ELF-1 (cell line): ENCODE measurements at regions not wholly inside any gene's neighbourhood (a gene's known extent, or its start where the extent isn't known, plus 50 kb on each side); places are given as distances from the start of the nearest gene placed in this dataset.

Experiments
- DNase-seq: peaks from one replicate; pipeline ENCODE4 v3.0.0-alpha.2; 2016; ENCODE audit warnings: low read depth, low spot score

DNA sequence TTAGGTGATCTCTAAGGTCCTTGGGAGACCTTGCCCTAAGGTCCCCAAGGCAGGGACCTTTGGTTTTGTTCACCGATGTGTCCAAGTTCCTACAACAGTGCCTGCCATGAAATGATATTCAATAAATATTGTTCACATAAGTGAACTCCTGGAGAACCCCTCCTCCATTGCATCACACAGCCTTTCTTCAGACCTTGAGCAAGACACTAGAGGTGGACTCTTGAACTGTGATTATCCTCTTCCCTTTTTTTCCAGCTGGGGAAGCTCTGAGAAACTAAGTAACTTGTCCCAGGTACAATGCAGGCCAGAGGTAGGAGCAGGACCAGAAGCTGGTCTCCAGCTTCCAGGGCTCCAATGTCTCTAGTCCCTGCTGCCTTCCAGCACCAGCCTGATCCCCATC is 76.6 kb upstream of the LMO1 start:
- DNase-seq, result no peak

DNA sequence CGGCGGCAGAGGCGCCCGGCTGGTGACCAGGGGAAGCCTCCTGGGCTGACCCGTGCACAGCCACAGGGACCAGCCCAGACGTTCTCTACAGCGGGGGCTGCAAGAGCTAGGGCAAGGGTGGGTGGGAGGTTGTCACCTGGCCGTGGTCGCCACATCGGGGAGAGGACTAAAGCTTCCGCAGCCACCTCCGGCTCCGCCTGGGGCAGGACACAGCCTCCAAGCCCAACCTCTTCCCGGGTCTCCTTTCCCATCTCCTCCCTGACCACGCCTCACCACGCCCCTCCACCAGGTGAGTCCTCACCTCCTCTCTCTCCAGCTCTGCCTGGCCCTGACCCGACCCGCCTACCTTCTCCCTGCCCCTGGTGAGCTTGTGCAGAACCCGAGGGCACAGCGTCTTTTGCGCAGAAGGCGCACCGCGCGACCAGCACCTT is 75.9 kb upstream of the LMO1 start:
- DNase-seq, result peak; percentile 42

DNA sequence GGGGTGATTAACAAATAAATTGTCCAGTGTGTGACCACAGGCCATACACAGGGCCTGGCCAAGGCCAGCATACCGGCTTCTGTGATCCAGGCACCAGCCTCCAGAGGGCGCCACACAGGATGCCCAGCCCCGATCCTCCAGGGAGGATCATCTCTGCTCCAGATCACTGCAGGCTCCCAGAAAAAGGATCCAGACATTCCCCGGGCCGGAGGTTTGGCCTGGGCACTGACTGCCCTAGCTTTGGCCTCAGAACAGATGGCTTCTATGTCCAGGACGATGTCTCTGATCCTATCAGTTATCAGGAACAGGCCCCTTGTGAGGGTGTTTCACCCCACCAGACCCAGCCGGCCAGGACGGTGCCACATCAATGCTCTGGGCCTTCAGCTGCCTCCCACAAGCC is 74.5 kb upstream of the LMO1 start:
- peak; percentile 77 for DNase-seq

DNA sequence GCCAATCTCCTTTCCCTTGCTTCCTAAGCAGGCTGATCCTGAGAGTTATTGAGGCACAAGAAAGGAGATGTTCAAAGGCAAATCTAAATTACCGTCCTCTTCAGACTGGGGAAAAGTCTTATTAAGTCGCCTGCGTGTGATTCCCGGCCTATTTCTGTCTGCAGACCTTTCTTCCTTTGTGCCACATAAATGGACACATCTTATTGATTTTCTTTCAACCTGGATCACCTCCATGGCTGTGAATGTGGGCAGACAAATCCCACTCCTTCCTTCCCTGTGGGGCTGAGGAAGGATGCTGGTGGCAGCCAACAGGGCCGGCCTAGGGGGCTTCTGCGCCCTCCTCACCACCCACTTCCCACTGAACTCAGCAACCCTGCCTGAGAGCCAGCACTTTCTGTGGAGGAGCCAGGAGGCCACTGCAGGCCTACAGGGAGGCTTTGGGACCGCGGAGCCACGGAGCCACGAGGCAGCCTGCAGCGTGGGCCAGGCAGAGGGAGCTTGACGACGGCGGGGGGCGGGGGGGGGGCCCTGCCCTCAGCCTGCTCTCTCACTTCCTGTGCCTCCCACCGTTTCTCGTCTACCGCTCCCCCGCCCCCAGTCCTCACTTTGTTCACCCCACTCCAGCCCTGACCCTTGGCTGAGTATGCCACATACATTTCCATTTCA is 73.6 kb upstream of the LMO1 start:
- no peak for DNase-seq

DNA sequence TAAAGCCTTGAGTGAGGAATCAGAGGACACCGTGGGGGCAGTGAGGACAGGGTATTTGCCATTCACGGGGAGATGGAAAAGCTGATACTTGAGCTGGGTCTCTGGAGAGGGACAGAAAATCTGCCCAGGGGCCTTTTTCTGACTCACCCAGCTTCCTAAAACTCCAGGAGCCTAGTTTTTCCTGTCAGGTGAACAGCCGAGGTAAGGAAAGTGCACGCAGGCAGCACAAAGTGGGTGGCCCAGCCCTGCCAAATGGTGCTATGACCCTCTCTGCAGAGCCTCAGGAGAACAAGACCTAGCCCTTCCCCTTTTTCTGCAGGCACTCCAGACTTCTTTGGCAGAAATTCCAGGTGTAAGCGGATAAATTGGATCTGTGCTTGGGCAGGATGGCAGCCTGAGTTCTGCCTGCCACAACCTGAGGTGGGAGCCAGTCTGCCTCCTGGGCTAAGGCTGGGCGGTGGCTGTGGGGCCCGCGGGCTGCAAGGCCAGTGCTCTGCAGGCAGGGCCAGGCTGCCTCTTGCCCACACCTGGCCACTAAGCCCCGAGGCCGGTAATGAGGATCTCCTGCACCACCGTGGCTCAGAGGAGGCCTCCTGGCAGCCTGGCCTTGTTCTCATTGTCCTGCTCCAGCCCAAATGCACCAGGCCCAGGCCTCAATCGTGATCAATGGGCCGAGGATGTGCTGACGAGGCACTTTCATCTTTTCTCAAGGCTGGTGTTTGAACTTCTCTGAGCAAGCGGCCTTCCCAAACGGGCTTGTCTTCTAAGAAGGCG is 72.9 kb upstream of the LMO1 start:
- peak; percentile 83 for DNase-seq

DNA sequence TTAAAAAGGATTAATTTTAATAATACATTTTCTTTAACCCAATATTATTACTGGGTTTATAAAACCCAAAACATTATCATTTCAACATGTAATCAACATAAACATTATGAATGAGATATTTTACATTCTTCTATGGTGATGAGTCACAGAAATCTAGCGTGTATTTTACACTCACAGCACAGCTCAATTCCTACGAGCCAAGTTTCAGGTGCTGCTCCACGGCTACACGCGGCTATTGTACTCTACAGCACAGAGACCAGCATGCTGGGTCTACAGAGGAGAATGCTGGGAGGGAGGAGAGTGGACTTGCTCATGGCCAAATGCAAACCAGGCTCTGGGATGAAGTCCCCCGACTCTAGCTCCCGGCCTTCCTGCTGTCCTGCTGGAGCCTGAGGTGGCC is 72.0 kb upstream of the LMO1 start:
- no peak for DNase-seq

DNA sequence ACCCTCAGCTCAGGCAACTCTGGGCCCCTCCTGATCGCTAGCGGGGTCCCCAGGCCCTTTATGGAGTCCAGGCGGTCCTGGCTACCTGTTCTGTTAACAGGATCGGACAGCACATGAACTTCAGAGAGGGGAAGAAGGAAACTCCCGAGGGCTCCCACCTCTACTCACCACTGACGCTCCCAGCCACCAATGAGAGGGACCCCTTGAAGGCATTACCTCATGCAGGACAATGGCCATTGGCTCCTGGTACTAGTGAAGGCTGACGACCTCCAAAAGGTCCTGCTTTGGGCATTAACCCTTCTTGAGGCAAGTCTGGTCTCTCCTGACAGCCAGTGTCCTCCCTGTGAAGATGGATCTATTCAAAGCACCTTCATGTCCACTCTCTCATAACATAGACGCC is 71.5 kb upstream of the LMO1 start:
- DNase-seq, result no peak

DNA sequence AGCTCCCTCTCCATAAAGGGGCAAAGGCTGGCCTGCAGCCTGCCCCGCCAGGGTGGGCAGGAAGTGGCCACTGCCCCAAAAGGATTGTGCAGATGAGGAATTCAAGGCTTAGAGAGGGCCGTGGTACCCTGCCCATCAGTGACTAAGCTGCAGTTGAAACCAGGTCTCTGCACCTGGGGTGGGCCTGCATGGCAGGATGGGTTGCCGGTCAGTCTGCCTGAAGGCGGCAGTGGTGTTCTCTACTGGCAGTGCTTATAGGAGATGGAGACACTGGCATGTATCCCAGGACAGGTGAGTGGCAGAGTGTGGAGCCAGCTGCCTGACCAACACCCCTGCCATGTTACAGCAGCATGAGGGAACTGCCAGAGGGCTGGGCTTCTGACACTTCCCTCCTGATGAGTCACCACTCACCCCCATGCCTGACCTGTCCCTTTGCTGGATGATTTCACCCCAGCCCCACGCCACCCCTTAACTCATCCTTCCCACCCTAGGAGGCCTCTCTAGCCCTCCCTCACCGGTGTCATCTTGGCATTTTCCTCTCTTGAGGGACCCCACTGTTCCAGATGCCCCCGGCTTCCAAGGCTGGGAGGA is 70.2 kb upstream of the LMO1 start:
- DNase-seq, result no peak

DNA sequence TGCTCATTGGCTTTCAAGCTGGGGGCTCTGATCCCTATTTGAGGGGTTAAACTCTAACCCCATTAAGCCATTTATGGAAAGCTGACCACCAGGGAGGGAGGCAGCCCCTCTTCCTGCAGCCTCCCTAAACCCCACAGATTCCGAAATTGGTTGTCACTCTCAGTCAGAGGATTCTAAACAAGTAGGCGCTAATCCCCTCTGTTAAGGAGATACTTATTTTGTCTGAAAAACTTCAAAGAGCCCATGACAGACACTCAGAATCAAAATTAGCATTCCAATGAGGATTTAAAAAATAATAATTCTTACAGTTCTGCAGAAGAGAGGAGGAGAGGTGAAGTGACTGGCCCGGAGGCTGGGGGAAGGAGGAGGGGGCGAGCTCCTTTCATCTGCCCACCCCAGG is 69.7 kb upstream of the LMO1 start:
- DNase-seq, result no peak

DNA sequence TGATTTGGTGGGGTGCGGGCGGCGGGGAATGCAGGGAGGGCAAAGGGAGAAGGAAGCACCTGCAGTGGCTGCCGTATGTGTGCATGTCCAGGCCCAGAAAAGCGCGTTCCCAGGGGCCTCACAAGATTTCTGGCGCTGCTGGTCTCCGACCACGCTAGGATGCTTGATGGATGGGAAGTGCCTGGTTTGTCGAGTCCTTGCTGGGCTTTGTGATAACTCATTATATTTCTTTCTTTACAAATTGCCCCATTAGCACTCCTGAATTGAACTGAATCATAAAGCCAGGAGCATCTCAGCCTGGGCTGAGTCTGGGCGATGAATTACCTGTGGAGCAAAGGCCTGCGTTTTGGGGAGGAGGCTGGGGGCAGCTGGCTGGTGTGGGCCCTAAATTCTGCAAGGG is 69.2 kb upstream of the LMO1 start:
- no peak for DNase-seq

DNA sequence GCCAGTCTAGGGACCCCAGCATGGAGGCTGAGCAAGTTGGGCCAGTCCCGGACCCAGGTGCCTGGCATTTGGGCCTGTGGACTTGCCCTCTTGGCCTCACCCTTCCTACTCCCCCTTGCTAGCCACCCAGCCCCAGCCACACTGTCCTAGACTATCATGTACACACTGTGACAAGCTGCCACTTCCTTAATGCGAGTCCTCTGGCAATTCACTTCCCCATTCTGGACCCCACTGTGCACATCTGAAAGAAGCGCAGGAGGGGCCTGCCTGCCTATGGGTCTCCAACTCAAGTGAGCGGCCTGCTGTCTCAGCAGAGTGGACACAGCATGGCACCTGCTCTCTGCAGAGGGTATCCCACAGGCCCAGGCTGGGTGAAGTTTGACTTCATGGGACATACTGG is 68.5 kb upstream of the LMO1 start:
- DNase-seq, result no peak

DNA sequence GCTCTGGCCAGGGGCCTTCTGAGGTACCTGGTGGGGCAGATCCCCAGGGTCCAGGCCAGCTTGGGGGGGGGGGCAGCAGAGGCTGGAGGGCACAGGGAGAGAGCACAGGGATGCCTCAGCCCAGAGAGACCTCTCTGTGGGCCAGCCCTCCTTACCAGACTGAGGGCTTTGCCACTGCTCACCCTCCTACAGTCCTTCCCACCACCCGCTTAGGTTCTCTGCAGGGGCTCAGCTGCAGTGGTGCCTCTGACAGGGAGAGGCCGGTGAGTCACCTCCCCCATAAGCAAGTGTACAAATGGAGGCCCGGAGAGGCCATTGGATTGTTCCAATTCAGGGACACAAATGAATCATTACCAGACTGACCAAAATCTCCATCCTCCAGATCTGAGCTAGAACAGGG is 68.1 kb upstream of the LMO1 start:
- no peak for DNase-seq

DNA sequence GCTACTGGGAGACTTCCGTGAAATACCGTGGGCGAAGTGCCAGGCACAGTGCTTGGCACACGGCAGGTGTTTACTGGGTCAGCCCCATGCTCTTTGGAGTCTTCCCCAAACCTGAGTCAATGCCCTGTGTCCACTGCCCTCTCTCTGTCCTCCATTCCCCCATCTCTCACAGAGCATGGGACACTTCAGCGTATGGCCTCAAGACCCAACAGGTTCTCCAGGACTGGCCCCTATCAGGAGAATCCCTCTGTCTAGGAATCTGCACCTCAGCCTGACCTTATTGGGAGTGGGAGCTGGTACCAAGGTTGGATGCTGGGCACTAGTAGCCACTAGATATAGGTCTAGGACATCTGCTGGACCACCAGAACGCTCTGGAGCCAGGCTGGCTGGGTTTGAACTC is 67.2 kb upstream of the LMO1 start:
- no peak for DNase-seq

DNA sequence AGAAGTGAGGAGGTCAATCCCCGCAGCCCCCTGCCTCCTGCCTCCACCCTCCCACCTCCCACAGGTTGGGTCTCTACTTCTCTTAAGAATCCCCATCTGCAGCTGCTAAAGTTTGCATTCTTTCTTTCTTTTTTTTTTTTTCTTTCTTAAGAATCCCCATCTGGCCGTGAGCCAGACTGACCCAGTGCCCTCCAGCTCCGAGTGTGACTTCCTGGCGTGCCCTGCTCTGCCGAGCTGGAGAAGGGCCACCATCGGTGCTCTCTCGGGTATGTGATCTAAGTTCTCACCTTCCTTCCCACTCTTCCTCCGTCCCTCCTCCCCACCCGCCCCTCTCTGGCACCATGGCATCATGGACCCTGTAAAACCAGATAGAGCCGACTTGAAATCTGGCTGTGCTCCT is 66.7 kb upstream of the LMO1 start:
- DNase-seq, result no peak

DNA sequence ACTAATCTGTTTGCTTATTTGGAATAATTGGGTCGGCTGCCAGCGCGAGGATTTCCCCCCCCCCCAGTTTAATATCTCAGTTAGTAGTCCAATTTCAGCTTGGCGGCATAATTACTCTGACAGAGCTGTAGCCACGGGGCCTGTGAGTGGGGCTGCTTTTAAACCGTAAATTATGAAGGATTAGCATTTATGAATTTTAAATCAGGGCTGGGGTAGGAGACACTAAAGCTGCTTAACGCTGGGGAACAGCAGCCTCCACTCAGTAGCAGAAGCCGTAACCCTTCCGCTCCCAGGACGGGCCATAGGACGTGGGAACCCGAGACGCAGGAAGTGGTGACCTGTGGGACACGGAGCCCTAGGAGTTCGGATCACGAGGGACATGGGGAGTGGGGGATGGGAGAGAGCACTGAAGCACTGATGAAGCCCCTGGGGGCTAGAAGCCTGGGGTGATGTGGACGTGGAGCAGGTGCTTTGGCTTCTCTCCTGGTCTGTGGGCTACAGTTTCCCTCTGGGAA is 66.2 kb upstream of the LMO1 start:
- no peak for DNase-seq

DNA sequence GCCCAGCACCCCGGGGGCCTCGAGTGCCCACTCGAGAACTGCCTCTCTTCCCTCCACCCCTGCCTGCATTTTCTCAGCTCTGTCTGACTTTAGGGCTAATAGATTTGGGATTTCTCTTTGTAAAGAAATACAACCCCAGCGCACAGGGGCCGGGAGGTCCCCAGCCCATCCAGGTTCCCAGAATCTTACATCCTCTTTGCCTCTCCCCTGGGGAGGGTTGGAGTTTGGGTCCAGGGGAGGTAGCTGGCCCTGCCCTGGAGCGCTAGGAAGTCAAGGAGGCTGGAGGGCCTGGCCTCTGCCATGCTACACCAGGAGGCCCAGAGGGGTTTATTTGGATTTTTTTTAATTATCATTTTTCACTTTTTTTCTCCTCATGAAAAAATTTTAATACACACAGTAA is 65.7 kb upstream of the LMO1 start:
- DNase-seq, result no peak

DNA sequence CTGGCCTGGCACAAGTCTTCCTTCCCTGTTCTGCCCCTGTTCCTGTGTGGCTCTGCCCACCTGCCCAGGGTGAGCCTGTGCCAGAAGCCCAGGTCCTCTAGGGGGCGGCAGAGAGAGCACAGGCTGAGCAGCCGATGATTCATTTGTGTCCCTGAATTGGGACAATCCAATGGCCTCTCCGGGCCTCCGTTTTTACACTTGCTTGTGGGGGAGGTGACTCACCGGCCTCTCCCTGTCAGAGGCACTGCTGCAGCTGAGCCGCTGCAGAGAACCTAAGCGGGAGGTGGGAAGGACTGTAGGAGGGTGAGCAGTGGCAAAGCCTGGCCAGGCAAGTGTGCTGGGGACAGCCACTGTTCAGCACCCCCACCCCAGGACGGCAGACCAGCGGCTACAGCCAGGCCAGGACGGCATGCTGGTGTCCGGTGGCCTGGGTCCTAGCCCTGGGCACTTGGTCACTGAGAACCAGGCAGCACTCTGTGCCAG is 65.2 kb upstream of the LMO1 start:
- peak; percentile 96 for DNase-seq

DNA sequence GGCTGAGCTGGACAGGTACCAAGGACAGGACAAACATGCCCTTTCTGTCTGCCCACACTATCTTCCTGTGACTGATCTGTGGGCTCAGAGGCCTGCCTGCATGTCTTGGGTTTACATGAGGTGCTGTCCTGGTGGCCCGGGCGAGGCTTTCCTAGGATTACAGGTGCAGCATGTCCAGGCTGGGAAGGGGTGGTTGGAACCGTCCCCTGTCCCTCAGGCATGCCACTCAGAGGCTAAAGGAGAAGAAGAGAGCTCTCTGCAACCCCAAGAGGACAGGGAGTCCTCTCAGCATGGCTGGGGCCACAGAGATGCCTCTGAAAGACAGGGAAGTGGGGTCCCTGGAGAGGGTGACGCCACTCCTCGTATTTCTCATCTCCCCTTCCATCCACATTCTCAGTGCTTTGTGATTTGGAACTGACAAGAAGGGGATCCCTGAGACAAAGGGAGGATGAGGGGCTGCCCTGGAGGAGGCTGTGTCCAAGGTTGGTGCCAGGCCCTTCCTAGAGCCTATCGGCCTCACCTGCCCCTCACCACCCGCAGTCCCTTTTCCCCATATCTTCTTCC is 64.6 kb upstream of the LMO1 start:
- no peak for DNase-seq

DNA sequence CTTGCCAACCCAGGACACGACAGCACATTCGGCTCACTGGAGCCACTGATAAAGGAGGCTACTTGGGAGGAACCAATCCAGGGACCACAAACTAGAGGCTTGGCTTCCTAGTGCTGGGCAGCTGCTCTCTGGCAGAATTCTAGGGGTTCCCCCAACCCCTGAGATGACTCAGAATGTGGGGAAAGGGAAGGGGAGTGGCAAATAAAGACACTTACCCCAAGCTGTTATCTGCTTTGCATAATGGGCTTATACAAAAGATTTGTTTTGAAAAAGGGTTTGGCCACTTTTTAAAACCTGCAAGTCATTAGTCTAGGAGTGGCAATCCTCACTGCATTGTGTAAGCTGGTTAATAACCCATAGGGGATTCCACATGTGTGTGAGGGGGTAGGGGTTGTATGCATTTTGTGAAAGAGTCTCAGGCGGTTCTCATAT is 64.1 kb upstream of the LMO1 start:
- DNase-seq, result no peak

DNA sequence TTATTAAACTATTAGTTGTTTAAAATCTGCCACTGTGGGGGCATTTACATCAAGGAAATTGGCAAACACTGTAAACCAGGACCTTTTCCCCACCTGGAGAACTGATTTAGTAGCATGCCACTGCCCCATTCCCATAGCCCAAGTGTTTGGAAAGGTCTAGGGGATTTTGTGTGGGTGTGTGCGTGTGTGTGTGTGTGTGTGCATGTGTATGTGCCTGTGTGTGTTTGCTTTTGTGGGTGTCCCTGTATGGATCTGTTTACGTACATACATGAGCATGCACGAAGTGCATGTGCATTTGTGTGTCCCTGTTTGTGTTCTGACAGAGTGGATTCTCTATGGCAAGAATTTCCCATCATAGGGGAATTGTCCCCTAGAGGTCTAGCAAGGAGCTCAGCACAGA is 62.7 kb upstream of the LMO1 start:
- DNase-seq, result no peak

DNA sequence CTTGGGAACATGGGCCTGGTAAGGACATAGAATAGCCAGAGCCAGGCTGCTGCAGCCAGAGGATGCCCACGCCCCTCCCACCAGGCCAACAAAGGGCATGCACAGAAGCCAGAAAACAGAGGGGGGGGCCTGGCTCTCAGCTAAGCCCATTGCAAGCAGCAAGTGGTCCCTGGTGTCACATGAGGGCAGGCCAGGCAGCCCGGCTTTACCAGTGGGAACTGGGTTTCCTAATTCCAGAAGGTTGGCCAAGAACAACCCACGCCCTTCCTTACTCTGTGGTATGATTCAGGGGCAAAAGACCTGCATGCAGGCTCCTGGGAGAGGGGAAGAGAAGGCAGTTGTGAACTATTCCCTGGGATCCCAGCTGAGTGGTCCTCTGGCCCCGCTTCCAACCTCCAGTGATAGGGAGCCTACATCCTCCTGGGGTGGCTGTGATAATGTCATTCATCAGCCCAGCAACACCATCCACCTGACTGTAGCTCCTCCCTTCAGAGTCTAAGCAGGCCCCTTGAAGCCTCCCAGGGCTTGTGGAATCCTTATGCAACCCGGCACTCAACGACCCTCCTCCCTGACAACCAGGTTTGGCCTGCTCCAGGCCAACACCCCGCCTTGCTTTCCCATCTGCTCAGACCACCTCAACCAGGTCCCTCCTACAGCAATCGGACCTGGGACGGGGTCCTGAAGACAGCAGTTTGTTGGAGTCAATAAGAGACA is 62.1 kb upstream of the LMO1 start:
- DNase-seq, result peak; percentile 28
